MCF 10A (cell line): ENCODE measurements at regions not wholly inside any gene's neighbourhood (a gene's known extent, or its start where the extent isn't known, plus 50 kb on each side); places are given as distances from the start of the nearest gene placed in this dataset.

ENCODE experiments used
- BruUV-seq: library from RNA; stranded (reverse); fragments of 400-500 nt; replicated peaks from 2 replicates; lab custom pipeline; 2021; lab: Mats Ljungman, UMichigan
- CTCF ChIA-PET: fragments of 300-600 bp; sonication (Branson Sonifier 250); formaldehyde crosslinking; extraction: SDS; loops from one replicate; lab custom pipeline; 2021; ENCODE audit warnings: antibody characterized with exemption, inconsistent platforms; lab: Yijun Ruan, JAX
- POLR2A ChIA-PET: fragments of 300-600, 350-650 bp; sonication (Branson Sonifier 250); formaldehyde crosslinking; extraction: SDS; loops from one replicate; lab custom pipeline; 2020; ENCODE audit warnings: antibody characterized with exemption, inconsistent platforms; lab: Yijun Ruan, JAX
- DNase-seq: peaks from one replicate; pipeline ENCODE4 v3.0.0-alpha.2; 2018; ENCODE audit not compliant: unreplicated experiment
- H3K27ac Mint-ChIP-seq: one replicate; pipeline ENCODE4 v1.8.0; 2022; ENCODE audit warnings: mild to moderate bottlenecking, low read depth, mixed read lengths; ENCODE audit not compliant: unreplicated experiment
- H3K27me3 Mint-ChIP-seq: one replicate; pipeline ENCODE4 v1.8.0; 2022; ENCODE audit warnings: mixed read lengths; ENCODE audit not compliant: insufficient read depth, unreplicated experiment
- H3K36me3 Mint-ChIP-seq: one replicate; pipeline ENCODE4 v1.8.0; 2022; ENCODE audit warnings: mild to moderate bottlenecking, moderate library complexity, mixed read lengths; ENCODE audit not compliant: insufficient read depth, unreplicated experiment
- H3K4me1 Mint-ChIP-seq: one replicate; pipeline ENCODE4 v1.8.0; 2022; ENCODE audit warnings: mixed read lengths; ENCODE audit not compliant: insufficient read depth, unreplicated experiment
- H3K4me3 Mint-ChIP-seq: one replicate; pipeline ENCODE4 v1.8.0; 2022; ENCODE audit warnings: mild to moderate bottlenecking, moderate library complexity, mixed read lengths; ENCODE audit not compliant: unreplicated experiment
- H3K9me3 Mint-ChIP-seq: one replicate; pipeline ENCODE4 v1.8.0; 2022; ENCODE audit warnings: mixed read lengths; ENCODE audit not compliant: unreplicated experiment
- CTCF ChIP-seq: fragments of 200-600 bp; IDR thresholded peaks from one replicate; pipeline ENCODE4 v1.8.0; 2022; ENCODE audit warnings: antibody characterized with exemption, mild to moderate bottlenecking; ENCODE audit not compliant: unreplicated experiment
- intact Hi-C: fragments of 100-400 bp; cut with micrococcal nuclease; formaldehyde crosslinking; loops from 2 replicates; pipeline ENCODE4 v1.14.1; 2022

GRCh38 chr12:111123390-111123789 lies 203.0 kb upstream of the MYL2 start:
- Mint-ChIP-seq H3K9me3 (no peaks in the 10 kb centered on the region), H3K4me1 (no peaks in the 10 kb centered on the region), H3K27ac (no peak overlapping the region), H3K27me3 (no peaks in the 10 kb centered on the region), H3K36me3 (peaks cover 5% of the 10 kb centered on the region), H3K4me3 (no peak overlapping the region)
- ChIA-PET CTCF (no interaction called here), POLR2A (interaction anchor here (0.7 kb wide), 1 partner anchor 751 kb away, joined by 3 read pairs; no protein-coding TSS in a partner anchor)
- BruUV-seq, result no TSS peak
- DNase-seq, result no peak
- TF ChIP-seq CTCF, result no peak
- intact Hi-C loops, result no loop called here

GRCh38 chr12:111122458-111122878 lies 202.1 kb upstream of the MYL2 start:
- POLR2A ChIA-PET, result interaction anchor here (0.6 kb wide), 1 partner anchor 11 kb away, joined by 3 read pairs; no protein-coding TSS in a partner anchor
- no TSS peak for BruUV-seq
- Mint-ChIP-seq H3K36me3 (peaks cover 5% of the 10 kb centered on the region), H3K27ac (no peak overlapping the region), H3K4me3 (no peak overlapping the region), H3K27me3 (no peaks in the 10 kb centered on the region), H3K9me3 (no peaks in the 10 kb centered on the region), H3K4me1 (no peaks in the 10 kb centered on the region)
- DNase-seq, result no peak
- intact Hi-C loops, result no loop called here
- TF ChIP-seq CTCF, result no peak
- CTCF ChIA-PET, result interaction anchor here (0.6 kb wide), 1 partner anchor 8 kb away, joined by 3 read pairs; no protein-coding TSS in a partner anchor

GRCh38 chr12:111121840-111122239 lies 201.5 kb upstream of the MYL2 start:
- POLR2A ChIA-PET, result interaction anchor here (0.6 kb wide), 1 partner anchor 10 kb away, joined by 3 read pairs; no protein-coding TSS in a partner anchor
- TF ChIP-seq CTCF, result no peak
- H3K27me3 Mint-ChIP-seq, result no peaks in the 10 kb centered on the region
- H3K9me3 Mint-ChIP-seq, result no peaks in the 10 kb centered on the region
- no peak overlapping the region for H3K27ac Mint-ChIP-seq
- no peaks in the 10 kb centered on the region for H3K4me1 Mint-ChIP-seq
- CTCF ChIA-PET, result interaction anchor here (0.6 kb wide), 1 partner anchor 8 kb away, joined by 3 read pairs; no protein-coding TSS in a partner anchor
- H3K36me3 Mint-ChIP-seq, result peaks cover 5% of the 10 kb centered on the region
- no peak for DNase-seq
- intact Hi-C loops, result no loop called here
- H3K4me3 Mint-ChIP-seq, result no peak overlapping the region
- no TSS peak for BruUV-seq

- H3K27ac Mint-ChIP-seq, result no peak overlapping the region
- TF ChIP-seq CTCF, result no peak
- DNase-seq, result no peak
- no TSS peak for BruUV-seq
- CTCF ChIA-PET, result no interaction called here
- no peaks in the 10 kb centered on the region for H3K27me3 Mint-ChIP-seq
- no peaks in the 10 kb centered on the region for H3K4me1 Mint-ChIP-seq
- intact Hi-C loops, result no loop called here
- peaks cover 5% of the 10 kb centered on the region for H3K36me3 Mint-ChIP-seq
- H3K4me3 Mint-ChIP-seq, result no peak overlapping the region
- H3K9me3 Mint-ChIP-seq, result no peaks in the 10 kb centered on the region
- POLR2A ChIA-PET, result no interaction called here
These were observed 200.2 kb upstream of the MYL2 start for GRCh38 chr12:111120578-111120977.
